Hematopoietic multipotent progenitor cell (in vitro differentiated cells): ENCODE measurements at regions not wholly inside any gene's neighbourhood (a gene's known extent, or its start where the extent isn't known, plus 50 kb on each side); places are given as distances from the start of the nearest gene placed in this dataset.
"Not testable (repeated sequence)": the region's sequence is repeated elsewhere in the genome, so short reads cannot be mapped to it uniquely, and the experiment has no call there.

Experiments
- DNase-seq, 3 donors: peaks; one replicate each; pipeline ENCODE4 v3.0.0-alpha.2; 2011 to 2015; ENCODE audit warnings: low read depth in 2 of 3, low spot score in 2 of 3

DNA sequence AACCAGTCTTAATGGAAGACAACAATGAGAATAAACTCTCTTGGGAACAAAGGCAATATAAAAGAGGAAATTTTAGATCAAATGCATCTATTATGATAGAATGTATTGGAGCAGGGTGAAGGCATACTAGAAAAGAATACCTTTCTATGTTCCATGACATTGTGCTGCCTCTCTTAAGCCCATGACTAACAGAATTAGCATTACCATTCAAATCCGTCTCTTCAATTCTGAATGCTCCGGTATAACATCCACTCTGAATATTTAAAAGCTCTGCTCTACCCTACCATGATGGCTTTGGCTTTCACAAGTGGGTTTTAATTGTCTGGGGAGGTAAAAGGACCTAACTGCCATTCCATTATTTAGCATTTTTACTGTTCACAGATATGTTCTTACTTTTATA lies 1878.4 kb downstream of the ARAP2 start:
- DNase-seq, result no peak

DNA sequence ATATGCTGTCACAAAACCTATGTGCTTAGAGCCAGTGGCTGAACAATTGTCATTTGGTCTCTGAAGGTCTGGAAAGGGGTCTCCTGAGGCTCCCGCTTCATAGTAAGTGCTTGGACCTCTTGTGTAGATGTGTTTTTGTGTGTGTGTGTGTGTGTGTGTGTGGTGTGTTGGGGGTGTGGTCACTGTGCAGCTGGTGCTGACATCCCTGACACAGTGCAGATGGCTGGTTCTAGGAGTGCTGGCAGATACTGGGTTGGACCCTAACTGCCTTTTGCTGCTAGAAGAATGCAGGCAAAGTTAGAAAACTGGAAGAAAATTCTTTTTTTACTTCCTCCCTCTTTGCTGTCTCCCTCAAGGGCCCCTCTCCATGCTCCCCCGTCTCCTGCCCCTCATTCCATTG lies 1872.6 kb downstream of the ARAP2 start:
- no peak for DNase-seq

DNA sequence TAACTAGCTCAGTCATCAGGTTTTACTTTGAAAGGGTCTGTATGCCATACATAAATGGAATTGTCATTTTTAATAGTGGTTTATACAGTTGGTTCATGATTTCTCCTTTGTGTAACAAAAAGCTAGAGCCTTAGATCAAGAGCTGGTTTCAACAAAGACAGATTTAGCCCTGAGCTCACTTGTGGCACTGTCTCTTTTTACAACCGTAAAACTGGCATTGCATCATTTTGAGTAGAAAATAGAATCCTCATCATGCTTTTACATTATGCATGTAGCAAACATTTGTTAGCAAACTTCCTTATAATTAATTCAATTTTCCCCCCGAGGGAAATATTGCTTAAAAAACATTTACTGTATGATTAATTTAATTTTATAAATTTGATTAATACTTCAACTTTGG lies 1871.5 kb downstream of the ARAP2 start:
- no peak for DNase-seq

DNA sequence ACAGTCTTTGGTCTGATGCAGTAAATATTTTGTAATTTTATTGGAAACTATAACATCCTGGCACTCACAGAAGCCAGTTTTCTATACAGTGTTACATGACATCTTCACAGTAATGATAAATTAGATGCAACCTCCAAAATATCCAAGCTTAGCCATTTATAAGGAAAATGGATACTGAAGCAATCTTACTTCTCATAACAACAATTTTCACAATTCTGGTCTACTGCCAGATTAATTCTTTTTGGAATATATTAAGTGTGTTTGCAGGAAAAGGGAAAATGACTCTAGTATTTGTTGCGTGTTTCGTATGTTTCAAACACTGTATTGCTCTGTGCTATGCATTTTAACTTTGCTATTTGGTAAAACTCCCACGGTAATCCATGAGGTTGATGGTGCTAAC lies 1870.9 kb downstream of the ARAP2 start:
- no peak for DNase-seq

DNA sequence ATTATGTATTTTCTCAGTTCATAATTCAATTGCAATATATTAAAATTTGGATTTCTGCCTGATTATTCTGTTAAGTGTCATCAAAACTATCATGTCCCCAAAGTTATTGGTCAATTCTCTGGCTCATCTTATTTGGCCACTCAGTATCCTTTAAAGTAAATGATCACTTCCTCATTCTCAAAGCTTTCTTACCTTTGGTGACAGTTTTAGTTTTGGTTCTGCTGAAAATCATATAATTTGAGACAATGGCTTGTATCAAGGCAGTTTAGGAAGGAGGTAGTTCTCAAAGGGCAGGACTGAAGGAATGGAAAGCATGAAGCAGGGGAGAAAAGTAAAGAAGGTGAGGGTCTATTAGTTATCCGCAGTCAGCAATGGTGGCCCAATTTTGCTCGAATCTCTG lies 1832.1 kb downstream of the ARAP2 start:
- DNase-seq, result no peak

DNA sequence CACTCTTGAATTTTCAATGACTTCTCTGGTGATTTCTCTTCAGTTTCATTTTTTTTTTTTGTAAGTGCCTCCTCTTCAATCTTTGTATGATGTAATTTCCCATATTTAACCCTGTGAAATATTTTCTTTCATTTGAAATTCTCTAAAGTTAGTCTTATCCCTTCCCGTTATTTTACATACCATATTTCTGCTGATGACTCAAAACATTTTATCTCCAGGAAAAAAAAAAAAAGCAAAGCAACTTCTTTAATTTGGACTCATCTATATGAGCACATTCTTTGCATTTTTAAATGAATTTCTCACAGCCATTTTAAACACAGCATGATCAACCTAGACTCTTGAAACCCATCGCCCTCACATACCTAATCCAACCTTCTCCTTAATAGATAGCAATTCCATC lies 1831.4 kb downstream of the ARAP2 start:
- no peak for DNase-seq

DNA sequence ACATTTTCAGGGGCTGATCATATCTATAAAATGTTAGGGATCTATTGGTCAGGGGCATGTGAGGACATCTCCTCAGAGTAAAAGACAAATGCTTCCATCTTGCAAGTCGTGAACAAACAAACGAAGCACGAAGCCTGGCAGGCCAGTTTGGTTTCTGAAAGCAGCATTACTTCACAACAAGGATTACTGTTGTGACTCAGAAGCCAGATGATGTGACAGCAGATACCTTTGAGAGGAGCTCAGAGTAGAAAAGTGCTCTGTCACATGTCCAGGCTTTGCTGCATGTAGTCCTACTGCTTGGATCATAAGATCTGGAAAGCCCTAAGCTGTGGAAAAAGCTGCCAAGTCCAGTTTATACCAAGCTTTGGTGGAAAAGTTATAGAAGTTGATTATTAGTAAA lies 1827.2 kb downstream of the ARAP2 start:
- DNase-seq, result no peak

DNA sequence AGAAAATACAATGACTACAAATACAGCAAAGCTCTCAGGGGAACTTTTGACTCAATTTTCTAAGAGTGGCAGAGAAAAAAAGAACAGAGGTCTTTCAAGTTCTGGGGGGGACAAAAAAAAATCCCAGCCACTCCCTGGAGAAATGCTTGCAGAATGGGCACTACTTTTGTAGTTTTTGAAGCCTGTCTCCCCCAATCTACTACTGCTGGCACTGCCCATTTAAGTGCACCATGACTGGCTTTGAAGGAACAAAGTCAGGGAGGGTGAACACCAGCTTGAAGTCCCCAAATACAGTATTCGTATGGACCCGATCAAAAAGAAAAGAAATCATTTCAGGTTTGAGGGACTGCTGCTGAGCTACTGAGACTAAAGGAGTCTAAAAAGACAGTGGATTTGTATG lies 1824.4 kb downstream of the ARAP2 start:
- no peak for DNase-seq

DNA sequence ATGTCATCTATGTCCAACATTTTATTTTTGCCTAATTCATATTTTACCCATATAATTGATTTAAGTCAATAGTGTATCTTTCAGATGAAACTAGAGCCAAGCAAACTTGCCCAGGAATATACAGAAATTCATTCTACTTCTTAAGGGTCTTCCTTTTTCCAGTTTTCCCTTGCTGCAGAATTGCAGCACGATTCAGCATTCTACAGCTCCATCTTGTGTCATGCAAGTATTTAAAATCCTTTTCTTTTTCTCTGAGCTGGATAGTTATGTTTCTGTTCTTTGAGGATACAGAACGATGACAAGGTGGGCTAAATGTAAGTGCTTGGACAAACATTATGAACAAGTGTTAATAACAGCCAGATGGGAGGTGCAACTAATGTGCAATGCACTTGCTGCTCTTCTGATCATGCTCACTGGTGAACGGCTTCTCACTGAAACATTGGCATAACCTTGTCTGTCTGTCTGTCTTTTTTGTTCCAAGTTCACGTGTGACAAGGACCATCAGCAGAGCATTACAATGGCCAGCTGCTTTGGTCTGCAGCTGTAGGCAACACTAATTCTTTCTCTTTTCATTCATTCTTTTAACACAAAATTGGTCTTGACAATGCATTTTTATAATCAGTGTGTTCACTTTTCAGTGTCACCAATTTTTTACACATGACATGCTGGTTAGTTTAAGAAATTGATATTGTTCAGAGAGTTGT lies 1821.7 kb downstream of the ARAP2 start:
- no peak for DNase-seq

DNA sequence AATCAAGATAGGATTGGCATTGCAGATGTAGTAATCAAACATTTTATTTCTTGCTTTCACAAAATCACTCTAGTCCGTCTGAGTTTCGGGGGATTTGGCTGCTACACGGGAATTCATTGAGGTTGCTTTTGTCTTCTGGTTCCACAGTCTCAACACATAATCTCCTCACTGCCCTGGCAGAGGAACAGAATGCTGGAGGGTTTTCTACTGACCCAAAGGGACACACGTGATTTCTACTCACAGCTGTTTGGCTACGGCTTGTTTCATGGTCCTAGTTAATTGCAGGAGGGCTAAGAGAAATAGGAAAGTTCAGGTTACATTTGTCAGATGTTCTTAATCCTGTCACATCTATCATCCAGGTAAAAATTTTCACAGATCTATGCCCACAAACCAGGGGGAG lies 1811.6 kb downstream of the ARAP2 start:
- DNase-seq, result no peak

DNA sequence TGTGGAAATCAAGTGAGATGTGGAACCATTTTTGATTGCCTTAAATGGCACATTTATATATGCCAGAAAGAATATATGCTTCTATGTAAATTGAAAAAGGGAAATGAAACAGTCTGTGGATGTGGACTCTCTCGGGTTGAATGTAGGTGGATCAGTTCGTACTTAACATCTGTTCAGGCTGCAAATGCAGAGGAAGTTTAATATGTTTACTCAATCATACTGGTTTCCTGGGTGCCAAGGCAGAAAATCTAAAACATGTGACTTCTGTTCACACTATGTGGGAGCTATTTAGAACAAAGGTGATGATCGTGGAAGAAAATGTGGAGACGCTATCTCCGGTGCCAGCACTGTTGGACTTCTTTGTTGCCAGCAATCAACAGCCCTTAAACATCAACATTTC lies 1809.9 kb downstream of the ARAP2 start:
- not testable (repeated sequence) for DNase-seq

DNA sequence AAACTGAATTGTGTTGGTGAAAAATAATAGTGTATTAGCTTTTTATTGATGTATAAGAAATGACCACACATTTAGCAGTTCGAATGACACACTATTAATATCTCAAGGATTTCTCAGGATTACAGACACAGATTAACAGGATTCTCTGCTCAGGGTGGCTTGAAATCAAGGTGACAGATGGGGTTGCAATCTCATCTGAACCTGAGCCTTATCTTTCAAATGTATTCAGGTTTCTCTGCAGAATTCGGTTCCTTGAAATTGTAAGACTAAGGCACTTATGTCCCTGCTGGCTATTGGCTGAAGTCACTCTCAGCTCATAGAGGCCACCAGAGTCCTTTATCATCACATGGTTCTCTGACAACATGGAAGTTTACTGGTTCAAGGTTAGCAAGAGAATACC lies 1780.1 kb downstream of the ARAP2 start:
- DNase-seq, result no peak

DNA sequence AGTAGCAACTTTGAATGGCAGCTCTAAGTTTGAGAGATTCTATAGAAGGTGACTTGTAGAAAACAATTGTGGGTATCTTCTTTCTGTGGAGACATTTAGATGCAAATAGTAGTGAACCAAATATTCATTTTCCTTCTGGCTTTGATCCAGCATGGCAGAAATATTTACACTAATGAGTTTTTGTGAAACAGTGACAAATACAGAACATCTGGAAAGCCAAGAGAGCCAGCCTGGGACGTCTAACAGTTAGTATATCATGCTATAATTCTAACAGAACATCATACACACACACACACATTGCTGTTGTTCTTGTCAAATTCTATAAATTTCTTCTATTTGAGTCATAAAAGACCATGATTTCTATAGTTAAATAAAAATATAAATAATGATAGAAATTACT lies 1777.9 kb downstream of the ARAP2 start:
- no peak for DNase-seq

DNA sequence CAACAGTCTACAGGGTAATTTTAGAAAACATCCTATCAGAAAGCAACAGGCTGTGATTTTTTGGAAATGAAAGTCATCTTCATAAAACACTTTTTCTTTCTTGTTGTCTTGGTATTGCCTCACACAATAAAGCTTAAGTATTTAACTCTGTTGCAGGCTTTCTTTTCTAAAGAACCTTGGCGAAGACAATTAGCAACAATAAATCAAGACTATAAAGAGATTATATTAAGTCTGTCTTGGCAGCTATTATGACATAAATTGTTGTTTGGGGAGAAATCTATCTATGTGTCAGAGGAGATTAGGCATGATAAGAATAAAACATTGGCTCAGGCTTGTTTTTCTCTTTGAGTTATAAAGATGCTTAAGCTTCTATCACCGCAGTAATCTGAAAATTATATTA lies 1774.8 kb downstream of the ARAP2 start:
- DNase-seq, result no peak

DNA sequence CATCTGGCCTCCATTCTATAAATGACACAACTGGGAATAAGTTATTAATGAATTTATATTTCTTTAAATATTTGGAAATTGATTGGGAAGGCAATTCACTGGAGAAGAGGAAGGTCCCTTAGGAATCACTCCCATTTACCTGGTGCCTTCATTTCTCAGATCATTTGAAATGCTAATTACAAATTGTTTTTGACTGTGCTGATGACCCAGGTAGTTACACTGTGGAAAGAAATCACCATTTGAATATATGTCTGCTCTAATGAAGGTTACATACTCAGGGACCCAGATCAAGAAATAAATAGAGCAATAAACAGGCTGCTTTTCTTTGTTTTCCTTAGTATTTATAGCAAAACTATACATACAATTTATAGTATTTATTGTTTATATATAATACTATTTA lies 1759.1 kb downstream of the ARAP2 start:
- no peak for DNase-seq

DNA sequence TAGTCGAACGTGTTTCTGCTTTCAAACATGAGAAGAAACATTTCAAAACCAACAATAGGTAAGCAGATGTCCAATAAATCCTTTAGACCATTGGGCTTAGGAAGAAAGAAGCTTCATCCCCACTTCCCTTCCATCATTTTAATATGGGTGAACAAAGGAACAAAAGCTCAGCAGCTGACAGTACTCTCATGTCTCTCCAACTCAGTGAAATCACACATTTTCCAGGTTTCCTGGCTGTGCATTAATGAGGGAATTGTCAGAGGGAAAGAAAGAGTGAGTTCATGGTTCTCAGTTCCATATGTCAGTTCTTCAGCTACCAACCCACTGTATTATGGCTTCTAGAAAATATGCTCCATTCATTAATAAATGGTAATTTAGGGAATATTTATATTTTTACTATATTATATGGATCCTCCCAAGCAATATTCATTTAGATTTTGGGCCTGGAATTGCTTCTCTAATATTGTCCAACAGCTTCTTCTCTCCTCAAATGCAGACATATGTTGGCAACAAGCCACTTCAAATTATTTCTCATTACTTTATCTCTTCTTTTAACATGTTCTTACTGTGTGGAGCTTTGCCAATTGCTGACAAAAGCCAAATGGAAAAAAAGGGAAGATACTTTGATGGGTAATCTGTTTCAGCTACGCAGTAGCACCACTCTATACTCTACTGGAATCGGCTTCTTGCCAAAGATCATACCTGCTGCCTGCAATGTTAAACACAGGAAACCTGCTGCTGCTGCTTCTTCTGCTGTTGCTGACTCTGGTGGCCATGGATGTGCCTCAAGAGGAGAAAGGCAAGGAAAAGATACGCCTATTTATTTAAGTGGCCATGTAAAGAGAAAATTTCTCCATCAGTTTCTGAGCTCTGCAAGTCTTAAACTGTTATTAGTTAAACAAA lies 1757.6 kb downstream of the ARAP2 start:
- DNase-seq, result no peak

DNA sequence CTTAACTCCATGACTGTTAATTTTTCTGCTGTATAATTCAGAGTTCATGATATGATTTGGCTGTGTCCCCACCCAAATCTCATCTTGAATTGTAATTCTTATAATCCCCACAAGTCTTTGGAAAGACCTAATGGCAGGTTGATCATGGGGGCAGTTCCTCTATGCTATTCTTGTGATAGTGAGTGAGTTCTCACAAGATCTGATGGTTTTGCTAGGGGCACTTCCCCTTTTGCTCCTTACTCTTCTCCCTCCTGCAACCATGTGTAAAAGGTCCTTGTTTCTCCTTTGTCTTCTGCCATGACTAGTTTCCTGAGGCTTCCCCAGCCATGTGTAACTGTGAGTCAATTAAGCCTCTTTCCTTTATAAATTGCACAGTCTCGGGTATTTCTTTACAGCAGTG lies 1751.9 kb downstream of the ARAP2 start:
- peak in 1 of 3 donors; percentile 15 for DNase-seq

DNA sequence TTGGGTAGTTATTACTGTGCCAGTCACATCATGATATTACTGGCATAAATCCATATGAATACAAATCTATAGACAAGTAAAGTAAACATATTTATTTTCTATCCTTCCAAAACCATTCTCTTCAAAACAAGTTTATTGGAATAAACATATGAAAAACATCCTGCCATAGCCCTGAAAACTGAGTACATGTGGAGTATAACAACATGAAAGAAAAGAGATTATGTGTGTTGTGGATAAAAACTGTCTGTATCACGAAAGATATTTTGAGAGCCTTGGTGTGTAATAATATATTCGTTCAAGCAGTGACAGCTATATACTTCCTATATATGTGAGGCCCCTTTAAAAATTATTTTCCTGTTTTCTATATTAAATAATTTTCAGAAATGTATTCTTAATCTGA lies 1742.2 kb downstream of the ARAP2 start:
- DNase-seq, result no peak

DNA sequence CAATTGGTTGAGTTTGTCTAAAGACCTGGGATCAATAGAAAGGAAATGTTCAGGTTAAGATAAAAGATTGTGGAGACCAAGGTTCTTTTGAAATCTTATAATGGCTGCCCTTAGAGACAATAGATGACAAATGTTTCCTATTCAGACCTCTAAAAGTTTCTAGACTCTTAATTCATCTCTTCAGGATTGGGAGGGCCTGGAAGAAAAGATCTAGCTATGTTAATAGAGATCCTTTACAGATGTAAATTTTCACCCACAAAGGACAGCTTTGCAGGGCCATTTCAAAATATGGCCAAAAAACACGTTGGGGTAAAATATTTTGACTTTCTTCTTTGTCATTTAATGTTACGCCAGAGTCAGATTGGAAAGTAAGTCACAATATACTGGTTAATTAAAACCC lies 1739.6 kb downstream of the ARAP2 start:
- DNase-seq, result not testable (repeated sequence)

DNA sequence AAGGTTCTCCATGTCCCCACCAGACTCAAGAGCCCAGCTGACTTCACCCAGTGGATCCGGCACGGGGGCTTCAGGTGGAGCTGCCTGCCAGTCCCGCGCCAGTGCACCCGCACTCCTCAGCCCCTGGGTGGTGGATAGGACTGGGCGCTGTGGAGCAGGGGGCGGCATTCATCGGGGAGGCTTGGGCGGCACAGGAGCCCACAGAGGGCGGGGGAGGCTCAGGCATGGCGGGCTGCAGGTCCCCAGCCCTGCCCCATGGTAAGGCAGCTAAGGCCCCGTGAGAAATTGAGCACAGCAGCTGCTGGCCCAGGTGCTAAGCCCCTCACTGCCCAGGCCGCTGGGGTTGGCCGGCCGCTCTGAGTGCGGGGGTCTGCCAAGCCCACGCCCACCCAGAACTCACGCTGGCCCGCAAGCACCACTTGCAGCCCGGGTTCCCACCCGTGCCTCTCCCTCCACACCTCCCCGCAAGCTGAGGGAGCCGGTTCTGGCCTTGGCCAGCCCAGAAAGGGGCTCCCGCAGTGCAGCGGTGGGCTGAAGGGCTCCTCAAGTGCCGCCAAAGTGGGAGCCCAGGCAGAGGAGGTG lies 1737.7 kb downstream of the ARAP2 start:
- DNase-seq, result not testable (repeated sequence)

DNA sequence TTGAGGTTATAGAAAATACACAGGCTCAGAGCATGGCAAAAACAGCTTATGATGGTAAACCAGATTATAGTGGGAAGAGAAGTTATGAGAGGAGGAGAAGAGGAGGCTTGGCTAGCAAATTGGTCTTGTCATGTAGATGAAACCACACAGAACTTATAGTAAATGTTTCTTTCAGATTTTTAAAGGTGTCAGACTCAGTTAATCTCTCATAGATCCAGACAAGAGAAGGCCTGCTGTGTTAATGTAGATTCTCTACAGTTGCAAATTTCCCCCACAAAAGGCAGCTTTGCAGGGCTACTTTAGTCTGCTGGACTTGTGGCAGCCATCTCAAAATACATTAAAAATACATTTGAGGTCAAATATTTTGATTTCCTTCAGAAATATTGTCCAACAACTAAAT lies 1731.7 kb downstream of the ARAP2 start:
- no peak for DNase-seq

DNA sequence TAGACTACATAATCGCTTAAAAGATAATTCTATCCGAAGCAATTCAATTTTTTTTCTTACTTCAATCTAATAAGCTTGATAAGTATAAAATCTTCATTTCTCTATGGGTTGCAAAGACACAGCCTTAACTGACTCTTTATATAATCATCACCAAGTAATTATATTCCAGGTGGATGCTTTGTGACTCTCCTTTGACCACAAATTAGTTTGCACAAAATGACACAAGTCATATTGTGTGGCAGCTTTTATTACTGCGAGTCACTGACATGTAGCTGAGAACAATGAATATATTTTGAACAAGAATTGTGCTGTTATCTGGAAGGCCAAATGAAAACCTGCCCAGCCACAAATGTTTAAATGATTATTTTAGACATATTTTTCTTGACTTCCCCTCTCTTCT lies 1727.8 kb downstream of the ARAP2 start:
- no peak for DNase-seq
